AG04449 (cell line): ENCODE measurements at regions not wholly inside any gene's neighbourhood (a gene's known extent, or its start where the extent isn't known, plus 50 kb on each side); places are given as distances from the start of the nearest gene placed in this dataset.

Experiments
- CTCF ChIA-PET: fragments of 350-600 bp; formaldehyde crosslinking; extraction: SDS; loops from one replicate; lab custom pipeline; 2021; ENCODE audit warnings: antibody characterized with exemption; lab: Yijun Ruan, JAX
- POLR2A ChIA-PET: fragments of 400-600, 350-600 bp; formaldehyde crosslinking; extraction: SDS; loops from one replicate; lab custom pipeline; 2020; ENCODE audit warnings: antibody characterized with exemption, inconsistent platforms; lab: Yijun Ruan, JAX
- DNase-seq: peaks from one replicate; pipeline ENCODE4 v3.0.0-alpha.2; 2010; ENCODE audit warnings: low read depth, low spot score
- H3K4me3 ChIP-seq: 2 replicates; pipeline ENCODE4 v1.5.1; 2011; ENCODE audit warnings: low read depth, mild to moderate bottlenecking, control low read depth, low read length
- CTCF ChIP-seq: IDR thresholded peaks from one replicate; pipeline ENCODE4 v1.5.1; 2011; ENCODE audit warnings: mild to moderate bottlenecking, moderate library complexity, low read length, control low read depth, inconsistent platforms; ENCODE audit not compliant: insufficient read depth; ENCODE audit errors: missing control alignments

GRCh38 chr10:113493195-113493594 is 59.7 kb upstream of the HABP2 start:
- ChIA-PET CTCF (interaction anchor here (1.0 kb wide), 1 partner anchor 28 kb away, joined by 4 read pairs; no protein-coding TSS in a partner anchor), POLR2A (interaction anchor here (1.3 kb wide), 1 partner anchor 17 kb away, joined by 4 read pairs; no protein-coding TSS in a partner anchor)
- H3K4me3 ChIP-seq = no peak overlapping the region
- TF ChIP-seq CTCF = no peak
- DNase-seq = no peak

GRCh38 chr10:113493882-113494301 is 59.0 kb upstream of the HABP2 start:
- no peak for TF ChIP-seq CTCF
- DNase-seq = no peak
- ChIA-PET CTCF (no interaction called here), POLR2A (no interaction called here)
- H3K4me3 ChIP-seq = no peak overlapping the region

- ChIA-PET POLR2A (no interaction called here), CTCF (no interaction called here)
- no peak overlapping the region for H3K4me3 ChIP-seq
- DNase-seq = no peak
- no peak for TF ChIP-seq CTCF
Measured at GRCh38 chr10:113494761-113495160, 58.1 kb upstream of the HABP2 start.

- POLR2A ChIA-PET = no interaction called here
- CTCF ChIA-PET = interaction anchor here (0.9 kb wide), 1 partner anchor 11 kb away, joined by 3 read pairs; no protein-coding TSS in a partner anchor
- H3K4me3 ChIP-seq = no peak overlapping the region
- no peak for DNase-seq
- no peak for TF ChIP-seq CTCF
Measured at GRCh38 chr10:113495553-113495952, 57.3 kb upstream of the HABP2 start.

GRCh38 chr10:113496111-113497109 is 56.4 kb upstream of the HABP2 start:
- ChIA-PET CTCF (interaction anchor here (0.9 to 1.4 kb wide), 3 partner anchors 10 to 67 kb away, joined by 3 read pairs; no protein-coding TSS in a partner anchor), POLR2A (no interaction called here)
- no peak for TF ChIP-seq CTCF
- no peak for DNase-seq
- H3K4me3 ChIP-seq = no peak overlapping the region

GRCh38 chr10:113497198-113497597 is 55.7 kb upstream of the HABP2 start:
- ChIA-PET POLR2A (no interaction called here), CTCF (interaction anchor here (1.0 to 1.4 kb wide), 2 partner anchors 43 to 66 kb away, joined by 3 read pairs; no protein-coding TSS in a partner anchor)
- no peak for TF ChIP-seq CTCF
- H3K4me3 ChIP-seq = no peak overlapping the region
- DNase-seq = no peak
